ENCODE measurements at regions not wholly inside any gene's neighbourhood (a gene's known extent, or its start where the extent isn't known, plus 50 kb on each side); places are given as distances from the start of the nearest gene placed in this dataset.

DNA sequence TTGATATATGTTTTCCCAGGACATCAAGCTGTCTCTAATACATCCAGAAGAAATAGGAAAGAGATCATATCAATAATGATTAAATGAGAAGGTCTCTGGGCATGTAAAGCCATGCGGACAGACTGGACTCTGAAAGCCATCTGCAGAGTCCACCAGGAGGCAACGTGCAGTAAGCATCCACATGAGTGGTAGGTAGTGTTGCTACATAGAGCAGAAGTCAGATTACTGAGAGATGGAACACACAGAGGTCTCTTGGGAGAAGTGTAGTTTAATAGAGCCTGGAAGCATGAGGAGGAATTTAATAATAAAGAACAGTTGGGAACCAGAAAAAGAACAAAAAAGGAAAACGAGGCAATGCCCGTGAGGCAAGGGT lies 758.1 kb upstream of the DDX18 start:
- DNase-seq (ENCODE audit: low read depth), result no peak
- TF ChIP-seq, protein P1, sequence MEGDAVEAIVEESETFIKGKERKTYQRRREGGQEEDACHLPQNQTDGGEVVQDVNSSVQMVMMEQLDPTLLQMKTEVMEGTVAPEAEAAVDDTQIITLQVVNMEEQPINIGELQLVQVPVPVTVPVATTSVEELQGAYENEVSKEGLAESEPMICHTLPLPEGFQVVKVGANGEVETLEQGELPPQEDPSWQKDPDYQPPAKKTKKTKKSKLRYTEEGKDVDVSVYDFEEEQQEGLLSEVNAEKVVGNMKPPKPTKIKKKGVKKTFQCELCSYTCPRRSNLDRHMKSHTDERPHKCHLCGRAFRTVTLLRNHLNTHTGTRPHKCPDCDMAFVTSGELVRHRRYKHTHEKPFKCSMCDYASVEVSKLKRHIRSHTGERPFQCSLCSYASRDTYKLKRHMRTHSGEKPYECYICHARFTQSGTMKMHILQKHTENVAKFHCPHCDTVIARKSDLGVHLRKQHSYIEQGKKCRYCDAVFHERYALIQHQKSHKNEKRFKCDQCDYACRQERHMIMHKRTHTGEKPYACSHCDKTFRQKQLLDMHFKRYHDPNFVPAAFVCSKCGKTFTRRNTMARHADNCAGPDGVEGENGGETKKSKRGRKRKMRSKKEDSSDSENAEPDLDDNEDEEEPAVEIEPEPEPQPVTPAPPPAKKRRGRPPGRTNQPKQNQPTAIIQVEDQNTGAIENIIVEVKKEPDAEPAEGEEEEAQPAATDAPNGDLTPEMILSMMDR (IDR thresholded peaks at IDR 0.05; ENCODE audit: insufficient read depth, low read depth, low read length), result no peak
- H3K4me3 ChIP-seq (ENCODE audit: low read depth, low read length), result no peak overlapping the region

DNA sequence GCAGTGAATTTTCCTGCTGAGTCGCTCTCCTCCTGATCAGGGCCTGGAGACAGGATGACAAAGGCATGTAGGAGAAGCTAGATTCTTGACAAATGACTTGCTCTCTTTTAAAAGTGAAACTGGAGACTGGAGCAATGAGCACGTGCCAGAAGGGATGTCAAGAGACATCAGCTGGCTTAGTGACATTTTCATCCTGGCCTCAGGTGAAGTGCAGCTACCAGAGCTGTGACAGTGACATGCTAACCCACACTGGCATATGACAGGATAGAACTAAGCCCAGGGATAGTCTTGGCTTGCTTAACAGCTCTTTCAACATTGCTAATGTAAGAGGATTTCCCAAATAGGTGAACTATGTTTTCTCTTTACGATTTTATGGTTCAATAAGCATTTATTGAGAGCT lies 757.5 kb upstream of the DDX18 start:
- TF ChIP-seq, protein P1 (IDR thresholded peaks at IDR 0.05; ENCODE audit: insufficient read depth, low read depth, low read length), result no peak
- DNase-seq (ENCODE audit: low read depth), result no peak
- no peak overlapping the region for H3K4me3 ChIP-seq (ENCODE audit: low read depth, low read length)

DNA sequence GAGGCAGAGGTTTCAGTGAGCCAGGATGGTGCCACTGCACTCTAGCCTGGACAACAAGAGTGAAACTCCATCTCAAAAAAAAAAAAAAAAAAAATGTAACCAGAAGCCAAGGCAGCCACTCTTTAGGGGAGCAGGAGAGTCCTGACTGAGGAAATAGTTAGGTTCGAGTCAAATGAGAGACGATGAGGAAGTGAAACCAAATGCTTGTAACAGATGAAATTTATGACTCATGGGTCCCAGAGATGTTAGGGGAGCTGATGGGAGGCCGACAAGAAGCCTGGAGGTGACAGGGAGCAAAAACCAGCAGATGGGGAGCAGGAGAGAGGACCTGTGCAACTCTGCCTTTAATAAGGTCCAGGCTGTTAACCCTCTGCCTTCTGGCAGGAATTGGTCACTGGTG lies 756.1 kb upstream of the DDX18 start:
- H3K4me3 ChIP-seq (ENCODE audit: low read depth, low read length), result no peak overlapping the region
- DNase-seq (ENCODE audit: low read depth), result no peak
- TF ChIP-seq, protein P1 (IDR thresholded peaks at IDR 0.05; ENCODE audit: insufficient read depth, low read depth, low read length), result no peak

DNA sequence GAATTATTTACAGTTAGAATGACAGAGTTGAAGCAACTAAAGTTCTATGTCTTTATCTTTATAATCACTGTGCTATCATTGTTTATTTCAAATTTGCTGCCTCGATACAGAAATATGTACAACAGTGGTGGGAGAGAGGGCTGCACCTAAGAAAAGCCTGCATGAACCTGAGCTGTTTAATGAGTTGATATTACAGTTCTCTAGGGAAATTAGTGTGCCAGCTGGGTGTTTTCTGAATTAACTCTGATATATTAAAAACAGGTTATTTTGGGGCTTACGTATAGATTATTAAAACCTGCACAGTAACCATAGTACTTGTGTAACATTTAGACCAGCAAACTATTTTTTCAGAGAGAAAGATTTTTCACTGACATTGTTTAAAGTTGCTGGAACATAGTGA lies 750.5 kb upstream of the DDX18 start:
- TF ChIP-seq, protein P1 (IDR thresholded peaks at IDR 0.05; ENCODE audit: insufficient read depth, low read depth, low read length), result no peak
- DNase-seq (ENCODE audit: low read depth), result no peak
- H3K4me3 ChIP-seq (ENCODE audit: low read depth, low read length), result no peak overlapping the region

DNA sequence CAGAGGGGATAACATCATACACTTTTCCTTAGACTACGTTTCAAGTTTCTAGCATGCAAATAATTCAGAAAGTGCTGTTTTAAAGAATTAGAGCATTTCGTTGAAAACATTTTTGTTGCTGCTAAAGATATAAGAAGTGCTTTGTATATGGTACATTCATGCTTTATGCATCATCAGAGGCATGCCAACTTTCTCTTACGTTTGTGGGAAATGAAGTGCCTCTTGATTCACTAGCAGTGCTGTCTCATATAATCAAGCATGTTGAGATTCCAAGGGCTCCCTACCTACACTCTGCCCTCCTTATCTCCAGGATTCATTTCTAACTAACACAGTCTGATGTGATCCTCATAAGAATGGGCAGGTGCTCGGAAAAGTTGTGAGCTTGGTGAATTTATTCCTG lies 748.6 kb upstream of the DDX18 start:
- TF ChIP-seq, protein P1 (IDR thresholded peaks at IDR 0.05; ENCODE audit: insufficient read depth, low read depth, low read length), result no peak
- no peak for DNase-seq (ENCODE audit: low read depth)
- no peak overlapping the region for H3K4me3 ChIP-seq (ENCODE audit: low read depth, low read length)

DNA sequence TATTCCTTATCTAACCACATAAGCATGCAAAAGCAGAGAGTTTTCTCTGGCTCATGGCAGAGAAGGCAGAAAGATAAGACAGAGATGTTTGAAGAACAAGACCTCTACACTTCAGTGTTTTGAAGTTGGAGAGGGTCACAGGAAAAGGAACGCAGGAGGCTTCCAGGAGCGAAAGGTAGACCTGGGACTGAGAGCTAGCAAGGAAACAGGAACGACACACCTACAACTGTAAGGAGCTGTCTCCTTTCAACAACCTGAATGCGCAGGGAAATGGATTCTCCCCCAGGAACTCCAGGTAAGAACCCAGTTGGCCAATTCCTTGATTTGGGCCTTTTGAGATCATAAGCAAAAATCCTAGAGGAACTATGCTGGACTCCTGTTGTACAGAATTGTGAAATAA lies 746.6 kb upstream of the DDX18 start:
- DNase-seq (ENCODE audit: low read depth), result no peak
- H3K4me3 ChIP-seq (ENCODE audit: low read depth, low read length), result no peak overlapping the region
- TF ChIP-seq, protein P1 (IDR thresholded peaks at IDR 0.05; ENCODE audit: insufficient read depth, low read depth, low read length), result no peak

DNA sequence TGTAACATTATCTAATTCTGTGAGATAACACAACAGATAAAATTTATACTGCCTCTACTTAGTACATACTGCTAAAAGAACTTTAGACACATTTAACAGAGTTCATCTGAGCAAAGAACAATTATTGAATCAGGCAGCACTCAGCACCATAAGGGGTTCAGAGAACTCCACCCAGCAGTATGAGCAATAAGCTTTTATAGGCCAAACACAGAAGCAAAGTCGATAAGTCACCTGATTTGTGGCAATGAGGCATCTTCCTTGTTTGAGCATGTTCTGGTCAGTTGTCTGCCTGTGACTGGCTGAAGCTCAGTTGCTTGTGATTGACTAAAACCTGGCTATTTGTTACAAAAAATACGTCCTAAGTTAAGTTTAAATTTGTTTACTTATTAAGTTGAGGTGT lies 746.1 kb upstream of the DDX18 start:
- DNase-seq (ENCODE audit: low read depth), result no peak
- H3K4me3 ChIP-seq (ENCODE audit: low read depth, low read length), result no peak overlapping the region
- TF ChIP-seq, protein P1 (IDR thresholded peaks at IDR 0.05; ENCODE audit: insufficient read depth, low read depth, low read length), result no peak
